ENCODE measurements at regions not wholly inside any gene's neighbourhood (a gene's known extent, or its start where the extent isn't known, plus 50 kb on each side); places are given as distances from the start of the nearest gene placed in this dataset.

DNA sequence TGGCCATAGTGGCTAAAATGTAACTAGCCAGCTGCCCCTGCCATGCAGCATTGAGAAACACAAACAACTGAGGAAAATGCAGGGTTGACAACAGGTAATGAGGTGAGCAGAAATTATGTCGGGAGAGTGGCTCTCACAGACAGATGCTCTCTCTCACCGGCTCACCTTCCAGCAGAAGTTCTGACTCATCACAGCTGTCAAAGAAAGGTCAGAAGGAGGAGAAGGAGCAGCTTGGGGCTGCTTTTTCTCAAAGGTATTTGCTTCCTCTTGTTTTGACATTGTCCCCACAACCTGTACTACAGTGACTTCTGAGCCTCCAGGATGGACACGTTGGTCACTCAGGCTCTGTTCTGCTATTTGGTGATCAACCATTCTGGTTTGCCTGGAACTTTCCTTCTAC lies 190.5 kb upstream of the HEY2 start:
- no peaks in the 10 kb centered on the region for H3K4me1 ChIP-seq (ENCODE audit: low read length)
- H3K9ac ChIP-seq (ENCODE audit: low read length), result no peak overlapping the region
- no peak overlapping the region for H3K4me2 ChIP-seq (ENCODE audit: low read length)
- no peak for TF ChIP-seq EZH2phosphoT487 (IDR thresholded peaks at IDR 0.05; ENCODE audit: low read depth)
- TF ChIP-seq, protein P1, sequence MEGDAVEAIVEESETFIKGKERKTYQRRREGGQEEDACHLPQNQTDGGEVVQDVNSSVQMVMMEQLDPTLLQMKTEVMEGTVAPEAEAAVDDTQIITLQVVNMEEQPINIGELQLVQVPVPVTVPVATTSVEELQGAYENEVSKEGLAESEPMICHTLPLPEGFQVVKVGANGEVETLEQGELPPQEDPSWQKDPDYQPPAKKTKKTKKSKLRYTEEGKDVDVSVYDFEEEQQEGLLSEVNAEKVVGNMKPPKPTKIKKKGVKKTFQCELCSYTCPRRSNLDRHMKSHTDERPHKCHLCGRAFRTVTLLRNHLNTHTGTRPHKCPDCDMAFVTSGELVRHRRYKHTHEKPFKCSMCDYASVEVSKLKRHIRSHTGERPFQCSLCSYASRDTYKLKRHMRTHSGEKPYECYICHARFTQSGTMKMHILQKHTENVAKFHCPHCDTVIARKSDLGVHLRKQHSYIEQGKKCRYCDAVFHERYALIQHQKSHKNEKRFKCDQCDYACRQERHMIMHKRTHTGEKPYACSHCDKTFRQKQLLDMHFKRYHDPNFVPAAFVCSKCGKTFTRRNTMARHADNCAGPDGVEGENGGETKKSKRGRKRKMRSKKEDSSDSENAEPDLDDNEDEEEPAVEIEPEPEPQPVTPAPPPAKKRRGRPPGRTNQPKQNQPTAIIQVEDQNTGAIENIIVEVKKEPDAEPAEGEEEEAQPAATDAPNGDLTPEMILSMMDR (IDR thresholded peaks at IDR 0.05; ENCODE audit: low read depth, low read length), result no peak
- no peaks in the 10 kb centered on the region for H3K27me3 ChIP-seq (ENCODE audit: low read depth, low read length)
- H4K20me1 ChIP-seq (ENCODE audit: insufficient read depth, low read length), result no peaks in the 10 kb centered on the region
- H3K4me3 ChIP-seq (ENCODE audit: low read length), result no peak overlapping the region
- H3K36me3 ChIP-seq (replicated peaks; ENCODE audit: low read depth, low read length), result no peaks in the 10 kb centered on the region
- no peak overlapping the region for H2AFZ ChIP-seq (ENCODE audit: low read depth, low read length)
- no peak overlapping the region for H3K27ac ChIP-seq (ENCODE audit: low read length)
- no peaks in the 10 kb centered on the region for H3K79me2 ChIP-seq (ENCODE audit: low read length)
- H3K9me3 ChIP-seq (ENCODE audit: insufficient read depth, low read length), result no peaks in the 10 kb centered on the region

DNA sequence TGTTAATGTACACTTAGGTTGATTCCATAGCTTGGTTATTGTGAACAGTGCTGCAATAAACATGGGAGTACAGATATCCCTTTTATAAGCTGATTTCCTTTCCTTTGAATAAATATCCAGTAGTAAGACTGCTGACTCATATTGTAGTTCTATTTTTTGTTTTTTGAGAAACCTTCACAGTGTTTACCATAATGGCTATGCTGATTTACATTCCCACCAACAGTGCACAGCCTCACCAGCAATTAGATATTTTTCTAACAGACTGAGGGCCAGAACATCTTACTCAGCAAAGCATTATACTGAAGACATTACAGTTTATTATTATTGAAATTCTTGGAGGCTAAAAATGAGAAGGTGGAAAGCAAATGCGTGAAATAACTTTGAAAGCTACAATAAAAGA lies 187.3 kb upstream of the HEY2 start:
- no peak overlapping the region for H3K27ac ChIP-seq (ENCODE audit: low read length)
- no peak overlapping the region for H2AFZ ChIP-seq (ENCODE audit: low read depth, low read length)
- no peaks in the 10 kb centered on the region for H3K9me3 ChIP-seq (ENCODE audit: insufficient read depth, low read length)
- no peak overlapping the region for H3K9ac ChIP-seq (ENCODE audit: low read length)
- H3K4me3 ChIP-seq (ENCODE audit: low read length), result no peak overlapping the region
- no peaks in the 10 kb centered on the region for H3K79me2 ChIP-seq (ENCODE audit: low read length)
- H3K36me3 ChIP-seq (replicated peaks; ENCODE audit: low read depth, low read length), result no peaks in the 10 kb centered on the region
- H4K20me1 ChIP-seq (ENCODE audit: insufficient read depth, low read length), result no peaks in the 10 kb centered on the region
- H3K4me1 ChIP-seq (ENCODE audit: low read length), result no peaks in the 10 kb centered on the region
- H3K27me3 ChIP-seq (ENCODE audit: low read depth, low read length), result no peaks in the 10 kb centered on the region
- TF ChIP-seq EZH2phosphoT487 (IDR thresholded peaks at IDR 0.05; ENCODE audit: low read depth), result no peak
- TF ChIP-seq, protein P1 (IDR thresholded peaks at IDR 0.05; ENCODE audit: low read depth, low read length), result no peak
- H3K4me2 ChIP-seq (ENCODE audit: low read length), result no peak overlapping the region

DNA sequence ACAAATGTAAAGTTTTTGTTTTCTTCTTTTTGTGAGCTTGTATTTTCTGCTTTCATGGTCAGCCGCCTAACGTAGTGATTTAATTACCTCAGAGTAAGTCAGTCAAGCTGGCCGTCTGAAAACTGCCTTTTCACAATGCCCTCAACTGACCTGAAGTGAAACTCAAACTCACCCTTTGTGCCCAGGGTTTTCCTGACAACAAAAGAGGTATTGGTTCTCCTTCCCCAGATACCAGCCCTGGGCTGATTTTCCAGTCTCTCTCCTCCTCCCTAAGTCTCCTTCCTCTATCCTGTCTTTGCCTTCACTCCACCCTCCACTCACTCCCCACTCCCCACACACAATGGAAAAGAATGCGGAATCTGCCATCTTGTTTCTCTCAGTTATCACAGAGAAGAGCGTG lies 184.5 kb upstream of the HEY2 start:
- no peaks in the 10 kb centered on the region for H3K79me2 ChIP-seq (ENCODE audit: low read length)
- H3K27me3 ChIP-seq (ENCODE audit: low read depth, low read length), result no peaks in the 10 kb centered on the region
- H3K4me1 ChIP-seq (ENCODE audit: low read length), result no peaks in the 10 kb centered on the region
- no peak overlapping the region for H3K4me3 ChIP-seq (ENCODE audit: low read length)
- no peaks in the 10 kb centered on the region for H4K20me1 ChIP-seq (ENCODE audit: insufficient read depth, low read length)
- H3K9me3 ChIP-seq (ENCODE audit: insufficient read depth, low read length), result no peaks in the 10 kb centered on the region
- no peak overlapping the region for H3K9ac ChIP-seq (ENCODE audit: low read length)
- H2AFZ ChIP-seq (ENCODE audit: low read depth, low read length), result no peak overlapping the region
- H3K36me3 ChIP-seq (replicated peaks; ENCODE audit: low read depth, low read length), result no peaks in the 10 kb centered on the region
- no peak for TF ChIP-seq EZH2phosphoT487 (IDR thresholded peaks at IDR 0.05; ENCODE audit: low read depth)
- TF ChIP-seq, protein P1 (IDR thresholded peaks at IDR 0.05; ENCODE audit: low read depth, low read length), result no peak
- no peak overlapping the region for H3K4me2 ChIP-seq (ENCODE audit: low read length)
- H3K27ac ChIP-seq (ENCODE audit: low read length), result no peak overlapping the region

DNA sequence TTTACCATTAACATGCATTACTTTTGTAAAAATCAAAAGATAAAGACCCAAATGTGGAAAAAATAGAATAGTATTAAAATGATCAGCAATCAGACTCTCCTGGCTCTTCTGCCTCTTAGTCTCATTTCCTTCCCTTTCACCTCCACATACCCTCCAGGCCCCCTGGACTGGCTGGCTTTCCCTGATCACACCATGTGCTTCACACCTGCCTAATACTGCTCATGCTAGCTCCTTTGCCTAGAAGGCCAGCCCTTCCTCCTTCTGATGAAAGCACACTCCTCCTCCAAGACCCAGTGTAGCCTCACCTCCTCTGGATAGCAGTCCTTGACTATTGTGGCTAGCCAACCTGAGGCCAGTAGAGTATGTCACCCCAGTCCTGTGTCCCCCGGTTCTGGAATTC lies 182.0 kb upstream of the HEY2 start:
- H3K9ac ChIP-seq (ENCODE audit: low read length), result no peak overlapping the region
- H3K4me1 ChIP-seq (ENCODE audit: low read length), result no peaks in the 10 kb centered on the region
- H4K20me1 ChIP-seq (ENCODE audit: insufficient read depth, low read length), result no peaks in the 10 kb centered on the region
- no peak overlapping the region for H3K4me3 ChIP-seq (ENCODE audit: low read length)
- no peak overlapping the region for H3K4me2 ChIP-seq (ENCODE audit: low read length)
- no peak for TF ChIP-seq EZH2phosphoT487 (IDR thresholded peaks at IDR 0.05; ENCODE audit: low read depth)
- TF ChIP-seq, protein P1 (IDR thresholded peaks at IDR 0.05; ENCODE audit: low read depth, low read length), result no peak
- H3K79me2 ChIP-seq (ENCODE audit: low read length), result no peaks in the 10 kb centered on the region
- H3K27ac ChIP-seq (ENCODE audit: low read length), result no peak overlapping the region
- no peak overlapping the region for H2AFZ ChIP-seq (ENCODE audit: low read depth, low read length)
- no peaks in the 10 kb centered on the region for H3K9me3 ChIP-seq (ENCODE audit: insufficient read depth, low read length)
- no peaks in the 10 kb centered on the region for H3K36me3 ChIP-seq (replicated peaks; ENCODE audit: low read depth, low read length)
- no peaks in the 10 kb centered on the region for H3K27me3 ChIP-seq (ENCODE audit: low read depth, low read length)

Measured in OCI-LY3 (cell line).